HCT116 (cell line): ENCODE measurements at regions not wholly inside any gene's neighbourhood (a gene's known extent, or its start where the extent isn't known, plus 50 kb on each side); places are given as distances from the start of the nearest gene placed in this dataset.

Source experiments
- ATAC-seq: fragments of 200-7000 bp; cut with Tn5 transposase; 2 replicates; pipeline ENCODE4 v1.9.1; 2020; ENCODE audit warnings: mild to moderate bottlenecking, moderate library complexity
- BruUV-seq: library from RNA; stranded (reverse); fragments of 400-500 nt; replicated peaks from 2 replicates; lab custom pipeline; 2021; lab: Mats Ljungman, UMichigan
- CTCF ChIA-PET: fragments of 300-600 bp; sonication (Branson Sonifier 250); formaldehyde crosslinking; loops from one replicate; lab custom pipeline; 2021; ENCODE audit warnings: antibody characterized with exemption; lab: Charles Lee
- POLR2A ChIA-PET: fragments of 300-600, 350-600 bp; sonication (Branson Sonifier 250); formaldehyde crosslinking; loops from one replicate; lab custom pipeline; 2021; ENCODE audit warnings: antibody characterized with exemption; lab: Charles Lee
- RAD21 ChIA-PET, 2 experiments: fragments of 300-600 bp; sonication (Branson Sonifier 250); formaldehyde crosslinking; loops; one replicate each; lab custom pipeline; 2023; ENCODE audit warnings: low total read pairs in 2 of 2; ENCODE audit not compliant: uncharacterized antibody in 2 of 2, unreplicated experiment in 2 of 2, low non-redundant PET in 1 of 2; lab: Charles Lee
- DNase-seq: peaks from one replicate; pipeline ENCODE4 v3.0.0-alpha.2; 2010; ENCODE audit warnings: low read depth, low spot score
- H2AFZ ChIP-seq: fragments of 200-600 bp; shearing (Covaris generic), sonication (generic); 2 replicates; pipeline ENCODE4 v1.6.1; 2017; ENCODE audit warnings: low read depth, mixed run types, mixed read lengths, antibody characterized with exemption, low read length; ENCODE audit not compliant: poor library complexity, severe bottlenecking
- H3K27ac ChIP-seq: 2 replicates; pipeline ENCODE4 v1.5.1; 2012; ENCODE audit warnings: low read depth, low read length
- H3K27me3 ChIP-seq: fragments of 200-600 bp; sonication (generic); 2 replicates; pipeline ENCODE4 v1.6.1; 2016; ENCODE audit warnings: mixed run types, low read length, mixed read lengths; ENCODE audit not compliant: insufficient read depth
- H3K36me3 ChIP-seq, 2 experiments: fragments of 200-500 bp in 1 of 2; fragments of 200-600 bp in 1 of 2; sonication (Bioruptor generic) in 1 of 2; sonication (generic) in 1 of 2; 2 replicates each; pipeline versions ENCODE4 v1.5.1 to v1.6.1; 2014 to 2016; ENCODE audit warnings: low read length in 2 of 2, inconsistent platforms in 1 of 2, mixed read lengths in 1 of 2, mixed run types in 1 of 2; ENCODE audit not compliant: insufficient read depth in 2 of 2, control insufficient read depth in 1 of 2
- H3K4me1 ChIP-seq, 2 experiments: fragments of 200-600 bp in 1 of 2; sonication (generic) in 1 of 2; 2 replicates each; pipeline versions ENCODE4 v1.5.1 to v1.6.1; 2012 to 2017; ENCODE audit warnings: low read length in 2 of 2, inconsistent platforms in 1 of 2, mild to moderate bottlenecking in 1 of 2, mixed read lengths in 1 of 2, mixed run types in 1 of 2, moderate library complexity in 1 of 2; ENCODE audit not compliant: insufficient read depth in 2 of 2, control insufficient read depth in 1 of 2
- H3K4me2 ChIP-seq: fragments of 200-600 bp; sonication (generic); 2 replicates; pipeline ENCODE4 v1.6.1; 2017; ENCODE audit warnings: mixed run types, low read length, mixed read lengths
- H3K4me3 ChIP-seq, 2 experiments: fragments of 200-600 bp in 1 of 2; sonication (generic) in 1 of 2; replicated peaks in 1 of 2; 2 replicates each; pipeline ENCODE4 v1.5.1; 2011 to 2016; ENCODE audit warnings: low read length in 2 of 2, control low read depth in 1 of 2, low read depth in 1 of 2, mild to moderate bottlenecking in 1 of 2, mixed read lengths in 1 of 2, mixed run types in 1 of 2
- H3K79me2 ChIP-seq: fragments of 200-600 bp; sonication (generic); 2 replicates; pipeline ENCODE4 v1.6.1; 2017; ENCODE audit warnings: mild to moderate bottlenecking, mixed run types, low read length, moderate library complexity, mixed read lengths; ENCODE audit not compliant: insufficient read depth
- H3K9ac ChIP-seq: fragments of 200-600 bp; sonication (generic); 2 replicates; pipeline ENCODE4 v1.6.1; 2016; ENCODE audit warnings: low read length, mixed read lengths
- H3K9me2 ChIP-seq: fragments of 200-600 bp; sonication (generic), shearing (Covaris generic); 2 replicates; pipeline ENCODE4 v1.6.1; 2017; ENCODE audit warnings: mixed run types, mild to moderate bottlenecking, moderate library complexity; ENCODE audit not compliant: insufficient read depth
- H3K9me3 ChIP-seq, 2 experiments: fragments of 200-500 bp in 1 of 2; fragments of 200-600 bp in 1 of 2; sonication (Bioruptor generic) in 1 of 2; sonication (generic) in 1 of 2; 2 replicates each; pipeline ENCODE4 v1.6.1; 2014 to 2017; ENCODE audit warnings: low read length in 2 of 2, mixed read lengths in 2 of 2, inconsistent platforms in 1 of 2, low read depth in 1 of 2, mild to moderate bottlenecking in 1 of 2, mixed run types in 1 of 2, moderate library complexity in 1 of 2; ENCODE audit not compliant: control insufficient read depth in 1 of 2, insufficient read depth in 1 of 2
- H4K20me1 ChIP-seq: fragments of 200-600 bp; sonication (generic), shearing (Covaris generic); 2 replicates; pipeline ENCODE4 v1.6.1; 2017; ENCODE audit warnings: mixed run types, mild to moderate bottlenecking, moderate library complexity; ENCODE audit not compliant: insufficient read depth
- CBX3 ChIP-seq: IDR thresholded peaks from 2 replicates; pipeline ENCODE4 v1.6.1; 2012; ENCODE audit warnings: low read depth
- CEBPB ChIP-seq: IDR thresholded peaks from 2 replicates; pipeline ENCODE4 v1.6.1; 2012; ENCODE audit warnings: low read depth
- EGR1 ChIP-seq: IDR thresholded peaks from 2 replicates; pipeline ENCODE4 v1.6.1; 2012; ENCODE audit warnings: low read depth
- EZH2phosphoT487 ChIP-seq: fragments of 200-600 bp; IDR thresholded peaks from 2 replicates; pipeline ENCODE4 v1.6.1; 2018; ENCODE audit warnings: antibody characterized with exemption, borderline replicate concordance
- JUND ChIP-seq: IDR thresholded peaks from 2 replicates; pipeline ENCODE4 v1.6.1; 2012
- POLR2AphosphoS5 ChIP-seq: IDR thresholded peaks from 2 replicates; pipeline ENCODE4 v1.6.1; 2011; ENCODE audit warnings: mild to moderate bottlenecking, low read depth, low read length, moderate library complexity
- SP1 ChIP-seq: IDR thresholded peaks from 2 replicates; pipeline ENCODE4 v1.6.1; 2012; ENCODE audit warnings: low read depth
- ZNF274 ChIP-seq: fragments of 200-500 bp; sonication (Bioruptor generic); IDR thresholded peaks from 2 replicates; pipeline ENCODE4 v1.6.1; 2014; ENCODE audit warnings: mild to moderate bottlenecking, low read depth, low read length, inconsistent platforms
- intact Hi-C: fragments of 100-400 bp; cut with micrococcal nuclease; formaldehyde crosslinking; loops from 2 replicates; pipeline ENCODE4 v1.10.0; 2022
- TF ChIP-seq, protein P1 (sequence below): IDR thresholded peaks from 2 replicates; pipeline ENCODE4 v1.6.1; 2011; ENCODE audit warnings: mild to moderate bottlenecking, low read length, moderate library complexity; ENCODE audit not compliant: insufficient replicate concordance; ENCODE audit errors: extremely low read depth

GRCh38 chr5:23026252-23027170 is 173.4 kb upstream of the CDH12 start (continued):
- TF ChIP-seq POLR2AphosphoS5 (no peak), CBX3 (no peak), EGR1 (no peak), JUND (no peak), ZNF274 (no peak), EZH2phosphoT487 (no peak)

- H3K36me3 ChIP-seq = no peaks in the 10 kb centered on the region
- RAD21 ChIA-PET = no interaction called here
- POLR2A ChIA-PET = no interaction called here
- no peak overlapping the region for H2AFZ ChIP-seq
- peaks cover 9 to 59% of the 10 kb centered on the region in 2 experiments; a peak in 2 of 4 replicates for H3K9me3 ChIP-seq
- CTCF ChIA-PET = no interaction called here
- no peaks in the 10 kb centered on the region for H3K4me1 ChIP-seq
- H3K4me3 ChIP-seq = no peak overlapping the region
- ATAC-seq = no peak
- no peak overlapping the region for H3K27ac ChIP-seq
- no peaks in the 10 kb centered on the region for H3K79me2 ChIP-seq
- no peak overlapping the region for H3K9ac ChIP-seq
- no peaks in the 10 kb centered on the region for H4K20me1 ChIP-seq
- TF ChIP-seq, protein P1, sequence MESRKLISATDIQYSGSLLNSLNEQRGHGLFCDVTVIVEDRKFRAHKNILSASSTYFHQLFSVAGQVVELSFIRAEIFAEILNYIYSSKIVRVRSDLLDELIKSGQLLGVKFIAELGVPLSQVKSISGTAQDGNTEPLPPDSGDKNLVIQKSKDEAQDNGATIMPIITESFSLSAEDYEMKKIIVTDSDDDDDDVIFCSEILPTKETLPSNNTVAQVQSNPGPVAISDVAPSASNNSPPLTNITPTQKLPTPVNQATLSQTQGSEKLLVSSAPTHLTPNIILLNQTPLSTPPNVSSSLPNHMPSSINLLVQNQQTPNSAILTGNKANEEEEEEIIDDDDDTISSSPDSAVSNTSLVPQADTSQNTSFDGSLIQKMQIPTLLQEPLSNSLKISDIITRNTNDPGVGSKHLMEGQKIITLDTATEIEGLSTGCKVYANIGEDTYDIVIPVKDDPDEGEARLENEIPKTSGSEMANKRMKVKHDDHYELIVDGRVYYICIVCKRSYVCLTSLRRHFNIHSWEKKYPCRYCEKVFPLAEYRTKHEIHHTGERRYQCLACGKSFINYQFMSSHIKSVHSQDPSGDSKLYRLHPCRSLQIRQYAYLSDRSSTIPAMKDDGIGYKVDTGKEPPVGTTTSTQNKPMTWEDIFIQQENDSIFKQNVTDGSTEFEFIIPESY = no peak
- TF ChIP-seq SP1 (no peak), CEBPB (no peak)
- H3K27me3 ChIP-seq = no peaks in the 10 kb centered on the region
- H3K4me2 ChIP-seq = no peak overlapping the region
- DNase-seq = no peak
- H3K9me2 ChIP-seq = no peaks in the 10 kb centered on the region
- BruUV-seq = no TSS peak
- intact Hi-C loops = no loop called here
Observed at GRCh38 chr5:23025629-23026233, 172.6 kb upstream of the CDH12 start.
